ENCODE measurements at regions not wholly inside any gene's neighbourhood (a gene's known extent, or its start where the extent isn't known, plus 50 kb on each side); places are given as distances from the start of the nearest gene placed in this dataset.

DNA sequence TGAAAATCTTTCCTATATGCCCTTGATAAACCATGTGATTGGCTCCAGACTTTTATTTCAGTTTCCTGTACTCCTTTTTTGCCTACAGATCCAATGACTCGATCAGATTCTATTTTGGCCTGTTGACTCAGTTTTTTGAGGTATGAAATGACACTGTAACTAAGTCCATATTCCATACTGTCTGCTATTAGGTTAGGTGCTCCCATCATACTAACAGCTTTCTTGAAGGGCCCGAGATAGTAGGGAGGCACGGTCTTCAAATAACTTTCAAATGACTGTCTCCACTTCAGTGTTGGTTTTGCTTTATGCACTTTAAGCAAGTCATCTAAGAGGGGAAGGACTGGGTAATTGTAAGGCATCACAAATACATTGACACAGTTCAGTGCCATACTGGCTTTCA is 295.4 kb upstream of the DAB2 start:
- no peaks in the 10 kb centered on the region for H3F3A ChIP-seq (ENCODE audit: insufficient read depth, low read length)
- H3K9me2 ChIP-seq (replicated peaks; ENCODE audit: insufficient read depth, low read length), result no peaks in the 10 kb centered on the region
- H3K27ac ChIP-seq (ENCODE audit: low read length), result no peak overlapping the region
- H3K9ac ChIP-seq (ENCODE audit: low read length), result no peak overlapping the region
- H3K36me3 ChIP-seq (replicated peaks; ENCODE audit: insufficient read depth, low read length), result no peaks in the 10 kb centered on the region
- H3K4me2 ChIP-seq (ENCODE audit: low read depth, low read length), result no peak overlapping the region
- H4K20me1 ChIP-seq (ENCODE audit: insufficient read depth, low read length), result no peaks in the 10 kb centered on the region
- no peaks in the 10 kb centered on the region for H3K9me3 ChIP-seq (replicated peaks; ENCODE audit: insufficient read depth, low read length)
- no peaks in the 10 kb centered on the region for H3K4me1 ChIP-seq (ENCODE audit: low read length)
- H3K79me2 ChIP-seq (ENCODE audit: low read length), result no peaks in the 10 kb centered on the region
- TF ChIP-seq EZH2 (optimal IDR thresholded peaks at IDR 0.05; ENCODE audit: low read depth, low read length), result no peak
- TF ChIP-seq, protein P1, sequence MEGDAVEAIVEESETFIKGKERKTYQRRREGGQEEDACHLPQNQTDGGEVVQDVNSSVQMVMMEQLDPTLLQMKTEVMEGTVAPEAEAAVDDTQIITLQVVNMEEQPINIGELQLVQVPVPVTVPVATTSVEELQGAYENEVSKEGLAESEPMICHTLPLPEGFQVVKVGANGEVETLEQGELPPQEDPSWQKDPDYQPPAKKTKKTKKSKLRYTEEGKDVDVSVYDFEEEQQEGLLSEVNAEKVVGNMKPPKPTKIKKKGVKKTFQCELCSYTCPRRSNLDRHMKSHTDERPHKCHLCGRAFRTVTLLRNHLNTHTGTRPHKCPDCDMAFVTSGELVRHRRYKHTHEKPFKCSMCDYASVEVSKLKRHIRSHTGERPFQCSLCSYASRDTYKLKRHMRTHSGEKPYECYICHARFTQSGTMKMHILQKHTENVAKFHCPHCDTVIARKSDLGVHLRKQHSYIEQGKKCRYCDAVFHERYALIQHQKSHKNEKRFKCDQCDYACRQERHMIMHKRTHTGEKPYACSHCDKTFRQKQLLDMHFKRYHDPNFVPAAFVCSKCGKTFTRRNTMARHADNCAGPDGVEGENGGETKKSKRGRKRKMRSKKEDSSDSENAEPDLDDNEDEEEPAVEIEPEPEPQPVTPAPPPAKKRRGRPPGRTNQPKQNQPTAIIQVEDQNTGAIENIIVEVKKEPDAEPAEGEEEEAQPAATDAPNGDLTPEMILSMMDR (IDR thresholded peaks at IDR 0.05; ENCODE audit: low read length), result no peak
- no peak for TF ChIP-seq EZH2phosphoT487 (IDR thresholded peaks at IDR 0.05; ENCODE audit: low read length)
- no peak overlapping the region for H3K4me3 ChIP-seq (ENCODE audit: low read length)
- no peak for DNase-seq
- no peak overlapping the region for H2AFZ ChIP-seq (ENCODE audit: low read length)
- H3K27me3 ChIP-seq (replicated peaks; ENCODE audit: insufficient read depth, low read length), result no peaks in the 10 kb centered on the region

DNA sequence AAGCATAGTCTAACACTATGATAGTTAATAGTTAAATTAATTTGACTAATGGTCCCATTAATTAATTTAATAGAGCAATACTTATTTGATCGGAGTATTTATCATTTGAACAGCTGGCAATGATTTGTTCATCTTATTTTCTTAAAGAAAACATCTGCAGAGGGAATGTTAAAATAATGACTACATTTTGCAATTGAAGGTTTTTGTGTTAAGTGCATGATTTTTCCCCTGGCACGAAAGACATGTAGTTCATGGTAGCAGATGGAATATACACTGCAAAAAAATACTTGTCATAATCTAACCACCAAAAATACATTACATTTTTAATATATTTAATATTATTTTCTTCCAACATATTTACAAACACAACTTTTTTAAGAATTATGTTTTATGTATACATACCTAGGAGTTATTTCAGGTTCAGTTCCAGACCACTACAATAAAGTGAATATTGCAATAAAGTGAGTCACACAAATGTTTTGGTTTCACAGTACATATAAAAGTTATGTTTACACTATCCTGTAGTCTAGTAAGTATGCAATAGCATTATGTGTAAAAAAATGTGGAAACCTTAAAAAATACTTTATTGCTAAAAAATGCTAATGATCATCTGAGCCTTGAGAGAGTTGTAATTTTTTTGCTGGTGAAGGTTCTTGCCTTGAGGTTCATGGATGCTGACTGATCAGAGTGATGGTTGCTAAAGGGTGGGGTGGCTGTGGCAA is 292.6 kb upstream of the DAB2 start:
- Histone ChIP-seq H3K79me2 (ENCODE audit: low read length) (no peaks in the 10 kb centered on the region), H3K4me1 (ENCODE audit: low read length) (no peaks in the 10 kb centered on the region), H3K9ac (ENCODE audit: low read length) (no peak overlapping the region), H3K9me3 (replicated peaks; ENCODE audit: insufficient read depth, low read length) (no peaks in the 10 kb centered on the region), H3K27me3 (replicated peaks; ENCODE audit: insufficient read depth, low read length) (no peaks in the 10 kb centered on the region), H4K20me1 (ENCODE audit: insufficient read depth, low read length) (no peaks in the 10 kb centered on the region), H3K4me2 (ENCODE audit: low read depth, low read length) (no peak overlapping the region), H3K9me2 (replicated peaks; ENCODE audit: insufficient read depth, low read length) (no peaks in the 10 kb centered on the region), H3K4me3 (ENCODE audit: low read length) (no peak overlapping the region), H3K36me3 (replicated peaks; ENCODE audit: insufficient read depth, low read length) (no peaks in the 10 kb centered on the region), H3K27ac (ENCODE audit: low read length) (no peak overlapping the region), H3F3A (ENCODE audit: insufficient read depth, low read length) (no peaks in the 10 kb centered on the region), H2AFZ (ENCODE audit: low read length) (no peak overlapping the region)
- TF ChIP-seq EZH2 (optimal IDR thresholded peaks at IDR 0.05; ENCODE audit: low read depth, low read length), result no peak
- TF ChIP-seq, protein P1 (IDR thresholded peaks at IDR 0.05; ENCODE audit: low read length), result no peak
- no peak for TF ChIP-seq EZH2phosphoT487 (IDR thresholded peaks at IDR 0.05; ENCODE audit: low read length)
- no peak for DNase-seq

DNA sequence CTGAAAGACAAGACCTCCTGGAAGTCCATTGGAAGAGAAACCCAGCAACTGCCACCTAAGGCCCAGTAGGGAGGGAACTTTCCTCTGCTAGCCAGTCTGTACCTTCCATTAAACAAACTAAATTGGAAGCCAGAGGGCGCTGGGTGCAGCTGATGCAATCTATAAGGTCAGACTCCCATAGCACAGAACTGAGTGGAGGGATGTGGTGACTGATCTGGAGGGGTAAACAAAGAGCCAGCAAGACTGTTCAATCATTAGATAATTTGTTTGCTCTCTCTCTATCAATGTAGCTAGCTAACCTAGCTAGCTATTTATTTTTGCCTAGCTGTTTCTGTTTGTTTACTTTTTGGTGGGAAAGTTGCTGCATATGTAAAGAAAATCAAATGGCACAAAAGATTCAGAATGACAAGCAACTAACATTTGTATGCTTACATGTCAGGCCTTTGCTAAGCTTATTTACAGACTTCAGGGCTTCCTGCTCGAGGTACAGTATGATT is 291.8 kb upstream of the DAB2 start:
- no peaks in the 10 kb centered on the region for H3K4me1 ChIP-seq (ENCODE audit: low read length)
- H3K4me3 ChIP-seq (ENCODE audit: low read length), result no peak overlapping the region
- no peak for TF ChIP-seq EZH2 (optimal IDR thresholded peaks at IDR 0.05; ENCODE audit: low read depth, low read length)
- TF ChIP-seq EZH2phosphoT487 (IDR thresholded peaks at IDR 0.05; ENCODE audit: low read length), result no peak
- TF ChIP-seq, protein P1 (IDR thresholded peaks at IDR 0.05; ENCODE audit: low read length), result peak; percentile 59
- H3F3A ChIP-seq (ENCODE audit: insufficient read depth, low read length), result no peaks in the 10 kb centered on the region
- peak overlapping the region; percentile 35; the same call in 1 of the 2 replicates for H2AFZ ChIP-seq (ENCODE audit: low read length)
- no peaks in the 10 kb centered on the region for H3K27me3 ChIP-seq (replicated peaks; ENCODE audit: insufficient read depth, low read length)
- no peaks in the 10 kb centered on the region for H3K79me2 ChIP-seq (ENCODE audit: low read length)
- no peaks in the 10 kb centered on the region for H3K36me3 ChIP-seq (replicated peaks; ENCODE audit: insufficient read depth, low read length)
- no peak overlapping the region for H3K27ac ChIP-seq (ENCODE audit: low read length)
- H4K20me1 ChIP-seq (ENCODE audit: insufficient read depth, low read length), result no peaks in the 10 kb centered on the region
- no peak overlapping the region for H3K9ac ChIP-seq (ENCODE audit: low read length)
- H3K9me2 ChIP-seq (replicated peaks; ENCODE audit: insufficient read depth, low read length), result no peaks in the 10 kb centered on the region
- no peaks in the 10 kb centered on the region for H3K9me3 ChIP-seq (replicated peaks; ENCODE audit: insufficient read depth, low read length)
- H3K4me2 ChIP-seq (ENCODE audit: low read depth, low read length), result no peak overlapping the region
- peak; percentile 43 for DNase-seq

All from MM.1S (cell line).